Femur (tissue), 1 donor: ENCODE measurements at regions not wholly inside any gene's neighbourhood (a gene's known extent, or its start where the extent isn't known, plus 50 kb on each side); places are given as distances from the start of the nearest gene placed in this dataset.

Experiments used
- DNase-seq: peaks from one replicate; pipeline ENCODE4 v3.0.0-alpha.2; 2017

- no peak for DNase-seq
Observed at GRCh38 chr4:10334506-10335028, 122.7 kb downstream of the ZNF518B start.

GRCh38 chr4:10333942-10334341 is 123.3 kb downstream of the ZNF518B start:
- DNase-seq = no peak

DNA sequence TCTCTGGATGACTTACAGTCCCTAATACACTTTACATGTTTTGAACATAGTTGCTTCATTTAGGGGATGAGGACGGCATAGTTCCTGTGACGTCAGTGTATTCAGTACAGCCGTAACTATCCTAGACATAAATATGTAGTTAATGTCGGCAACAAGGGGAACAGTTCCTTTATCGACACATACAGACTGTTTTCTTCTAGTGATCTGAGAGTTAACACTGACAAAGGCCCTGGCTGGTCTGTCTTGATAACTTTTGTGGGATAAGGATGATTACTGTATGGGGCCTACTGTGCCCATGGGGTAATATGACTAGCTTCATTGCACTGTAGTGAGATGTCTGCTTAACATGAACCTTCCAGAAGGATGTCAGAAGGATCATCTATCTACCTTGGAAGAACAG is 131.2 kb downstream of the ZNF518B start:
- DNase-seq = no peak

GRCh38 chr4:10321931-10322330 is 135.3 kb downstream of the ZNF518B start:
- no peak for DNase-seq

GRCh38 chr4:10320130-10320529 is 137.1 kb downstream of the ZNF518B start:
- no peak for DNase-seq

GRCh38 chr4:10317345-10317744 is 139.9 kb downstream of the ZNF518B start:
- DNase-seq = no peak

DNA sequence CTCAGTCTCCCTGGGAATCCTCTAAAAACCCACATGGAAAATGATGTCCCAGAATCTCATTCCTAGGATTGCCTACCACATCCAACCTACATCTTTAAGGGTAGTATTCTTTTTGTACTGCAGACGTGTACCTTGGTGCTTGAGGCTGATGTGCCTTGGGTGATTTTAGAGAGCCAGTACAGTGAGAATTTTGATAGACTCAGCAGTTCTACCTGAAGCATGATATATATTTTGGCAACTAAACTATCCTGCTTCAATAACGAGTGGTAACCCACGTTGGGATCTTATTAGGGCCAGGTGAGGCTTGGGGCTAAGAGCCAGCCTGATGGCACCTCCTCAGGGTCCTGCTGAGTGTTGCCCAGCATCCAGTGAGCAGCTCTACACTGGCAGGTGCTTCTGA is 140.4 kb downstream of the ZNF518B start:
- no peak for DNase-seq

GRCh38 chr4:10315638-10316037 is 141.6 kb downstream of the ZNF518B start:
- no peak for DNase-seq

DNA sequence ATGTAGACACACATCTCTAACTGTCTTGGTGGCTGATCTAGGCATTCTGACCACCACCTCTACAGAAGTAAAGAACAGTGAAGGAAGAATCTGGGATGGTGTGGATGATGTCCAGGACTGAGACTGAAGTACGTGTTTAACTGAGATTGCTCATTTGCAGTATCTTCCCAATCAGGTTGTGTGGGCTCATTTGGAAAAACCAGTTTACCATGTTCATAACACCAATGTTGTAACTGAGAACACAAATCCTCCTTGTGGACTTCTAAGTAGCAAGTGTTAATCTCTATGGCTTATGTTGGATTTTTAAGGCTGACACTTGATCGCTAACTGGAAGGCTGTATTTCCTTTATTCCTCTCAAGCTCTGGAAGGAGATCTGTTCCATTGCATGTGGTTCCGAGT is 144.7 kb downstream of the ZNF518B start:
- DNase-seq = no peak

GRCh38 chr4:10311939-10312338 is 145.3 kb downstream of the ZNF518B start:
- DNase-seq = no peak

DNA sequence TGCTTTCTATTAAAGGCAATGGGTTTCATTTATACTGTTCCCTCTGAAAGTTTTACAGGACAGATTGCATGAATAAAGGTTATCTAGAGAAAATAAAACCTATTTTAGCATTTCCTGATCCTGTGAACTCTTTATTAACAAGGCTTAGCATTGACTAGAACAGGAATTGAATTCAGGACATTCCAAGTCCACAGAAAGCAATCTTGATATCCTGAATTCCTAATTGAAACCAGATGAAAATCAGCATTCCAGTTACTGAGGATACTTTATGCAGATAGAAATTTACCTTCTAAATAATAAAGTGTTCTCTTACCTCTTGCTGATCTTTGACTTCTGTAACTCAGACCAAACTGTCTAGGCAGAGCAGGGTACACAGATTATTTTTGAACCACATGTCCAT is 151.4 kb downstream of the ZNF518B start:
- DNase-seq = no peak

GRCh38 chr4:10303291-10303690 is 153.9 kb downstream of the ZNF518B start:
- DNase-seq = no peak

DNA sequence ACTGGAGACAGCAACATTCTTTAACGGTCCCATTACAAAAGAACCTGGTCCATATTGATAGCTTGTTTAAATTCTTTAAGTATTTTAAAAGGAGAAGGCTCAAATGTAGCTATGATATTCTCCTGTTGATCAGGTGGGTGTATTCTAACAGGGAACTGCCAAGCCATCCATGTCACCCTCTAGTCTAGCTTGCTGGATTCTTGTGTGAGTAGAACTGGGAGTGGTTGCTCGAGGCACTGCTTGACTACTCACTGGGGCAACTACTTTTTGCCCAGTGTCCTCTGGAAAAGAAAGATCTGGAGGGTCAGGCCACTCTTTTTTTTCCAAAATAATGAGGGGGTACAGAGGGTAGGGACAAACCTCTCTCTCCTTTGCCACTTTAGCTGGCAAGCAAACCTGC is 155.1 kb downstream of the ZNF518B start:
- no peak for DNase-seq

- DNase-seq = no peak
Observed at GRCh38 chr4:10299601-10300000, 157.6 kb downstream of the ZNF518B start.

DNA sequence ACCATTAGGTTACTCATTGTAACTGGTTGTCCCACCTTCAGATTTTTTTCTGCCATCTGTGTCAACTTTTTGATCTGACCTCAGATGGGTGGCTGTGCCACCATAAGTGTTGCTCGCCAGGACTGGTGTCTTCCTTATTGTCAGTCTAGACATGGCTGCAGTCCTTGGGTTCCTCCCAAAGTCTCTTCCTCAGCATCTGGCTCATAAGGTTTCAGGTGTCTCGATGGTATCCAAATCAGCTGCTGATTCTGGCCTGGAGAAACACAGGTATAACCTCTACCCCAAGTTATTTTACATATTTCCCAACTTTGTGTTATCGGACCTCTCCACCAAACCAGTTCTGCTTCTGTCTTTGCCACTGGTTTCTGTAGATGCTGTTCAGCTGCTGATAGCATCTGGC is 158.5 kb downstream of the ZNF518B start:
- no peak for DNase-seq

DNA sequence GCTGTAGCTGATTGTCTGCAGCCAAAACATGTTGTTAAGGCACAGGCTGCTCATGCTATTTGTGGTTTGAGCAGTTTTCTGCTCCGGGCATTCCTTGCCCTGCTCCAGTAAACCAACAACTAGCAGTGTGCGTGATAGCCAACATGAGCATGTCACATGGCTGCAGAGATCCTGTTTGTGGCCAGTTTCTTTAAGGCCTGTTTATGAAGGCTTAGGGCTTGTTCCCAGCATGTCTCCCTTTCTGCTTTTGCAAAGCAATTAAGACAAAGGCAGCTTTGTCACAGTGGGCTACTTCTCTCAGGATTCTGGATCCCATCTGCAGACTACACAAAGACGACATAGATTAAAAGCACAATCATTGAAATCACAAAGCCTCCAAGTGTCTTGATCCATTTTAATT is 160.5 kb downstream of the ZNF518B start:
- peak; percentile 23 for DNase-seq

DNA sequence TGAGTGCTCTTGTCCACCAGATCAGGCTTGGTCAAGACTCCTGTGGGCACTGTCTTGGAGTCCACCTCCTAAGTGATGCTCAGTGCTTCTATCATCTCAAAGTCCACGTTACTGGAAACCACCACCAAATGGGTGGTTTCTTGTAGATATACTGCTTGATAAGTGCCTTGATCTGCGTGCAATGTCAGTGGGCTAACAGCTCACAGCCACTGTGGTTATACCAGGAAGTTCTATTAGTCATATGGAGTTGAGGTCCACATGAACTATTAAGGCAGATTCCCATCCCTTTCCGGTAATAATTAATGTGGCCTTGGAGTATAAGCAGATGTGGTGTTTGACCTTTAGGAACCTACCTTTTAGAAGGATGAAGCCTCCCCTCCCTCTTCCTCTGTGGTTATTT is 161.9 kb downstream of the ZNF518B start:
- DNase-seq = no peak

GRCh38 chr4:10289538-10289906 is 167.7 kb downstream of the ZNF518B start:
- DNase-seq = no peak

DNA sequence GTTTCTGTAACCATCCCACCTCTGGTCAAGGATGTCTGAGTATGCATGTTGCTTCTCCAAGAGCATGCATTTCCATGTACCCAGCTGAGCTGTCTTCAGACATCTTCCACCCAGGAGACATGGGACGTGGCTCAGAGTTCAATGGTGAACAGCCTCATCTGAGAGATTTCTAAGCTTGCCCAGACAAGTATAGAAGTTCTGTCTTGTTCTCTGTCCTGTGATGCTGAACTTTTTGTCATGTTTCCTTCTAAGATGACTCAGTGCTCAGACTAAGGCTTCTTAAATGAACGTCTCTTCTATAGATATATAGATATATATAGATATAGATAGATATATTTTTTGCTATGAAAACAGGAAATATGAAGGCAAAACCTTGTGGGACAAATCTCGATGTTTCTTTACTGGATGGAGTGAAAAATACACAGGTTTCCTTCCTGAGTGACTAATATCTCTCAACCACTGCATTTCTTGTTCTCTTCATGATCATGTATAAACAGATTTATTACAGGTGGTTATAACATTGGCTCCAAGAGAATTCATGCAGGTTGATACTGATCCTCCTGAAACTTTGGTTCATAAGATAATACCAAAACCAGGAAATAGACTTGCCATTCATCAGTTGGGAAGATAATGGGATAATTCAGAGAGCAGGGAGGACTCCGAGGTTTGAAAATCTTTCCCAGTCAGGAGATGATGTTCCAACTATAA is 168.2 kb downstream of the ZNF518B start:
- DNase-seq = no peak

DNA sequence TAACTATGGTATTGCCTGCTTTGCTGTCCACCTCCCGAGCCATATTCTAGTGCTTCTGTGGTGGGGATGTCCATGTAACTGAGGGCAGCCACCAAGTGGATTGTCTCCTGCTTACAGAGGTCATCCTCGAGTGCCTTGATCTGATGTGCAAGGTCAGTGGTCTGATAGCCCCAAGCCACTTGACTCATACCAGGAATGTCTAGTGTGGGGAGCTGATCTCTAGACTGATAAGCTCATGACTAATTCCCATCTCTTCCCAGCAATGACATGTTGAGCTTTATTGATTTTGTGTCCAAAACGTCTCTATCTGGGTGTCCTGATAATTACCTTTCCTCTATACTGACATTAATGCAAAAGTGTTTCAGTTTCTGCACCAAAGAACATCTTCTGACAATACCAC is 168.4 kb upstream of the WDR1 start:
- DNase-seq = no peak

- DNase-seq = no peak
Observed at GRCh38 chr4:10283761-10284160, 167.2 kb upstream of the WDR1 start.

GRCh38 chr4:10281996-10282395 is 165.4 kb upstream of the WDR1 start:
- DNase-seq = no peak

GRCh38 chr4:10279261-10279660 is 162.7 kb upstream of the WDR1 start:
- no peak for DNase-seq

DNA sequence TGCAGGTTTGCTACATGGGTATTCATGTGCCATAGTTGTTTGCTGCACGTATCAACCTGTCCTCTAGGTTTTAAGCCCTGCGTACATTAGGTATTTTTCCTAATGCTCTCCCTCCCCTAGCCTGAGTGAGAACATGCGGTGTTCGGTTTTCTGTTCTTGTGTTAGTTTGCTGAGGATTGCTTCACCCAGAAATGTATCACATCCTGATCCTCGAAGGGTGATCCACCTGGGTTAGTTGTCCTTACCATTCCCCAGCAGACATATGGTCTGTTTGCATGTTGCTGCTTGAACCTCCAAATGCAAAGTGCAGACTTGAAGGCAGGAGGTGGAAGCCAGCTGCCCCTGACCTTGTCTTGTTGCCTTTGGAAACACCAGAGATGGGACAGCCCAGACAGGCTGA is 161.5 kb upstream of the WDR1 start:
- no peak for DNase-seq

- no peak for DNase-seq
Observed at GRCh38 chr4:10276152-10276551, 159.6 kb upstream of the WDR1 start.
